MCF 10A (cell line): ENCODE measurements at regions not wholly inside any gene's neighbourhood (a gene's known extent, or its start where the extent isn't known, plus 50 kb on each side); places are given as distances from the start of the nearest gene placed in this dataset.

Experiments used
- BruUV-seq: library from RNA; stranded (reverse); fragments of 400-500 nt; replicated peaks from 2 replicates; lab custom pipeline; 2021; lab: Mats Ljungman, UMichigan
- CTCF ChIA-PET: fragments of 300-600 bp; sonication (Branson Sonifier 250); formaldehyde crosslinking; extraction: SDS; loops from one replicate; lab custom pipeline; 2021; ENCODE audit warnings: antibody characterized with exemption, inconsistent platforms; lab: Yijun Ruan, JAX
- POLR2A ChIA-PET: fragments of 300-600, 350-650 bp; sonication (Branson Sonifier 250); formaldehyde crosslinking; extraction: SDS; loops from one replicate; lab custom pipeline; 2020; ENCODE audit warnings: antibody characterized with exemption, inconsistent platforms; lab: Yijun Ruan, JAX
- DNase-seq: peaks from one replicate; pipeline ENCODE4 v3.0.0-alpha.2; 2018; ENCODE audit not compliant: unreplicated experiment
- H3K27ac Mint-ChIP-seq: one replicate; pipeline ENCODE4 v1.8.0; 2022; ENCODE audit warnings: mild to moderate bottlenecking, low read depth, mixed read lengths; ENCODE audit not compliant: unreplicated experiment
- H3K27me3 Mint-ChIP-seq: one replicate; pipeline ENCODE4 v1.8.0; 2022; ENCODE audit warnings: mixed read lengths; ENCODE audit not compliant: insufficient read depth, unreplicated experiment
- H3K36me3 Mint-ChIP-seq: one replicate; pipeline ENCODE4 v1.8.0; 2022; ENCODE audit warnings: mild to moderate bottlenecking, moderate library complexity, mixed read lengths; ENCODE audit not compliant: insufficient read depth, unreplicated experiment
- H3K4me1 Mint-ChIP-seq: one replicate; pipeline ENCODE4 v1.8.0; 2022; ENCODE audit warnings: mixed read lengths; ENCODE audit not compliant: insufficient read depth, unreplicated experiment
- H3K4me3 Mint-ChIP-seq: one replicate; pipeline ENCODE4 v1.8.0; 2022; ENCODE audit warnings: mild to moderate bottlenecking, moderate library complexity, mixed read lengths; ENCODE audit not compliant: unreplicated experiment
- H3K9me3 Mint-ChIP-seq: one replicate; pipeline ENCODE4 v1.8.0; 2022; ENCODE audit warnings: mixed read lengths; ENCODE audit not compliant: unreplicated experiment
- intact Hi-C: fragments of 100-400 bp; cut with micrococcal nuclease; formaldehyde crosslinking; loops from 2 replicates; pipeline ENCODE4 v1.14.1; 2022
- TF ChIP-seq, protein P1 (sequence below): fragments of 200-600 bp; IDR thresholded peaks from one replicate; pipeline ENCODE4 v1.8.0; 2022; ENCODE audit warnings: antibody characterized with exemption, mild to moderate bottlenecking; ENCODE audit not compliant: unreplicated experiment

DNA sequence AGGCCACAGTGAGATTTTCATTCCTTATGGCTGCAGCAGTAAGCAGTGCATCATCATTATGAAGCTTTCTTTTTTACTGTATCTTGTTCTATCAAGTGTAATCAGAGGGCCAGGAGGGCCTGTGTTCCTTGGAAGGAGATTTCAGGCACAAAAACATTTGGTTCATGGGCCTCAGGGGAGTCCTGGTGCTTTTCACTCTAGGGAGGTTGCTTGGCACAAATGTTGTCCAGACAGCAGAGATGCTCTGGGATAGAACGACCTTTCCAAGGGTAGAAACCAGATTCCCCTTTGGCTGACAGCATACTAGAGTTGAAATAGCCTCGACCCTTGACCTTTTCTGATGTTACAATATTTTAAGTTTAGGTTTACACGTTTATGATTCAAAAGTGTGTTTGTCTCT lies 95.3 kb upstream of the CLSTN2 start:
- CTCF ChIA-PET = interaction anchor here (0.5 kb wide), 1 partner anchor 101 kb away, joined by 3 read pairs; no protein-coding TSS in a partner anchor
- no peak for DNase-seq
- intact Hi-C loops = no loop called here
- Mint-ChIP-seq H3K4me1 (no peaks in the 10 kb centered on the region), H3K27ac (no peak overlapping the region), H3K9me3 (no peaks in the 10 kb centered on the region), H3K36me3 (no peaks in the 10 kb centered on the region), H3K4me3 (no peak overlapping the region), H3K27me3 (no peaks in the 10 kb centered on the region)
- POLR2A ChIA-PET = no interaction called here
- TF ChIP-seq, protein P1, sequence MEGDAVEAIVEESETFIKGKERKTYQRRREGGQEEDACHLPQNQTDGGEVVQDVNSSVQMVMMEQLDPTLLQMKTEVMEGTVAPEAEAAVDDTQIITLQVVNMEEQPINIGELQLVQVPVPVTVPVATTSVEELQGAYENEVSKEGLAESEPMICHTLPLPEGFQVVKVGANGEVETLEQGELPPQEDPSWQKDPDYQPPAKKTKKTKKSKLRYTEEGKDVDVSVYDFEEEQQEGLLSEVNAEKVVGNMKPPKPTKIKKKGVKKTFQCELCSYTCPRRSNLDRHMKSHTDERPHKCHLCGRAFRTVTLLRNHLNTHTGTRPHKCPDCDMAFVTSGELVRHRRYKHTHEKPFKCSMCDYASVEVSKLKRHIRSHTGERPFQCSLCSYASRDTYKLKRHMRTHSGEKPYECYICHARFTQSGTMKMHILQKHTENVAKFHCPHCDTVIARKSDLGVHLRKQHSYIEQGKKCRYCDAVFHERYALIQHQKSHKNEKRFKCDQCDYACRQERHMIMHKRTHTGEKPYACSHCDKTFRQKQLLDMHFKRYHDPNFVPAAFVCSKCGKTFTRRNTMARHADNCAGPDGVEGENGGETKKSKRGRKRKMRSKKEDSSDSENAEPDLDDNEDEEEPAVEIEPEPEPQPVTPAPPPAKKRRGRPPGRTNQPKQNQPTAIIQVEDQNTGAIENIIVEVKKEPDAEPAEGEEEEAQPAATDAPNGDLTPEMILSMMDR = no peak
- BruUV-seq = no TSS peak

DNA sequence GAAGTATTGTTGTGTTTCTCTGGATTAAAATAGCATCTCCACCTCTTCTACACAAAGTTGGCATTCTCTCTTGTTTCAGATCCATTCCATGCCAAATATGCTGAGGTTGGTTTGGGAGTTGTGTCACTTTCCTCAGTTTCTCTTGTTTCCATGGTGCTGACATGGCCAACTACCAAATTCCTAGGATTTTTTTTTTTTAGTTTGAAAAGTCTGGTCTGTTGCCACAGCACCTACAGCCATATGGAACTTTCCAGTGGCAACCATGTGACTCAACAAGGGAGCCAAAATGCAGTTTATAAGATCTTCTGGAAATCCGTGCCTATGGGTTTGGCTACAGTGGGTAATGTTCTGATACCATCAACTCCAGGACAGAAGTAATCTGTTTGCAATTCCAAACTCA lies 96.0 kb upstream of the CLSTN2 start:
- TF ChIP-seq, protein P1 = no peak
- Mint-ChIP-seq H3K27me3 (no peaks in the 10 kb centered on the region), H3K4me3 (no peak overlapping the region), H3K27ac (no peak overlapping the region), H3K9me3 (no peaks in the 10 kb centered on the region), H3K36me3 (no peaks in the 10 kb centered on the region), H3K4me1 (no peaks in the 10 kb centered on the region)
- no peak for DNase-seq
- intact Hi-C loops = no loop called here
- ChIA-PET POLR2A (no interaction called here), CTCF (no interaction called here)
- no TSS peak for BruUV-seq

DNA sequence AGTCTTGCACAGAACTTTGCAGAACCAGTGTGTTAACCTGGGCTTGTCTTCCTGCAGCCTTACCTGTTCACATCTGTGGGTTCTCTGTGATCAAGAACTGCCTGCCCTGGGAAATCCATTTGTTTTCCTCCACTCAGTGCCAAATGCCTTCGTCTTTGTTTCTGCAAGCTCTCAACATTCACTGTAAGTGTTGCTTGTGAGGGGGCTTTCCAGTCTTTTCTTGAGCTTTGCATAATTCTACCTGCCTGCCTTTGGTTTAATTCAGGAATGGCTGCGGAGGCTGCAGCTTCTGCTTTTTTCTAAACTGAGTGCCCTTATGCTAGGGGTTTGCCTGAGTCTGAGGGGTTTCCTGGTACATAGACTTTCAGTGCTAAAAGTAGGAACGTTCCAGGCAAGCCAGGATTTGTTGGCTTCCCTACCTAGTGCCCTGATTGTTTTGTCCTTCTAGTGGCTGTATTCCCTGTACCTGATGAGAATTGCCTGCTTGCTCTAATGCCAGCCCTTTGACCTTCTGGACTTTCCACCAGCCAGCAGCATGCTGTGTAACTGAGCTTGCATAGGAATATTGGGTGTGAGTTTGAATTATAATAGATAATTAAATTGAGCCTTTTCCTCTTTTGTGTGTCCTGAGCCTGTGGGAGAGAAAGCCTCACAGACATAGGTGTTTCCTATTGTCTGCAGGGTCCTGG lies 96.6 kb upstream of the CLSTN2 start:
- DNase-seq = no peak
- TF ChIP-seq, protein P1 = no peak
- H3K27ac Mint-ChIP-seq = no peak overlapping the region
- intact Hi-C loops = no loop called here
- POLR2A ChIA-PET = no interaction called here
- H3K4me3 Mint-ChIP-seq = no peak overlapping the region
- H3K4me1 Mint-ChIP-seq = no peaks in the 10 kb centered on the region
- peaks cover under 1% of the 10 kb centered on the region for H3K27me3 Mint-ChIP-seq
- no TSS peak for BruUV-seq
- H3K36me3 Mint-ChIP-seq = no peaks in the 10 kb centered on the region
- no peaks in the 10 kb centered on the region for H3K9me3 Mint-ChIP-seq
- CTCF ChIA-PET = no interaction called here

DNA sequence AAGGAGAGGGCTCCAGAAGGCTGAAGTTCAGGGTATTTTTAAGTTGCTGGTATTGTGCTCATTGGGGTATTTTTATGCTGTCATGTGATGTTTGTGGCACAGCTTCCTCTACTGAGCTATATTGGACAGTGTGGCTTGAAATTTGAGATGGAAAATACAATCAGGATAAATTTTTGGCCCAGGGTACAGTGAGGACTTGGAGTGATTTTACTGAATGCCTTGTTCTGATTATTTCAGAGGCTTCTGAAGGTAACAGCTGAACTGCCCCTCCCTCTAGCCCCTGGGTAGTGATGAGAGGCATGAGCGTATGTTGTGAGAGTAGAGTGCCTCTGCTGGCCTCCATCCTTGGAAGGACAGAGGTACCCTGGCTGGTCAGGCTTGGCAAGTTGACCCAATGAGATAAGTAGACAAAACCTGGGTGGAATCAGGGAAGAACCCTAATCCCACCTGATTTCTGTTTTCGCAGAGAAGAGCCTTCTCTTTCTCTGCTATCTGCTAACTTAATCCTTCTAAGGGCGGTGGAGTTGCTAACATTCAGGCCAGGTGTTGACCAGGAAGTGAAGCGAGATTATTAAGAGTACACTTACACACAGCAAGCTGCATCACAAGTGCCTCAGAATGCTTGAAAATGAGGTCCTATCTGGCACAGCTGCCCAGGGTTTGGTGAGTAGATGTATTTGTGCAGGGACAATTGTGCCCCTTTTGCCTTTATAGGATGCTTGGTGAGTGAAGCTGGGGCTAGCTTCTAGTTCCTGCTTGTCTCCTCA lies 98.1 kb upstream of the CLSTN2 start:
- Mint-ChIP-seq H3K36me3 (no peaks in the 10 kb centered on the region), H3K4me3 (no peak overlapping the region), H3K9me3 (peaks cover 8% of the 10 kb centered on the region), H3K27me3 (peaks cover 16% of the 10 kb centered on the region), H3K4me1 (no peaks in the 10 kb centered on the region), H3K27ac (no peak overlapping the region)
- ChIA-PET POLR2A (interaction anchor here (0.7 kb wide), 2 partner anchors 10 to 21 kb away, joined by 3 read pairs; no protein-coding TSS in a partner anchor), CTCF (no interaction called here)
- intact Hi-C loops = no loop called here
- TF ChIP-seq, protein P1 = no peak
- BruUV-seq = no TSS peak
- DNase-seq = no peak
